WTC11 (cell line): ENCODE measurements at regions not wholly inside any gene's neighbourhood (a gene's known extent, or its start where the extent isn't known, plus 50 kb on each side); places are given as distances from the start of the nearest gene placed in this dataset.

Source experiments
- AFF4 ChIP-seq: sonication (generic); formaldehyde crosslinking; IDR thresholded peaks from 2 replicates; pipeline ENCODE4 v1.8.1; 2023; ENCODE audit warnings: mild to moderate bottlenecking, missing genetic modification reagents, borderline replicate concordance
- ARID4B ChIP-seq: sonication (generic); formaldehyde crosslinking; IDR thresholded peaks from 2 replicates; pipeline ENCODE4 v1.8.0; 2023; ENCODE audit warnings: missing genetic modification reagents, mild to moderate bottlenecking, borderline replicate concordance
- CTCF ChIP-seq: fragments of 200-600 bp; IDR thresholded peaks from 2 replicates; pipeline ENCODE4 v1.8.0; 2022; ENCODE audit warnings: antibody characterized with exemption
- ELF4 ChIP-seq: sonication (generic); formaldehyde crosslinking; IDR thresholded peaks from 2 replicates; pipeline ENCODE4 v1.8.1; 2022; ENCODE audit warnings: low read depth, mild to moderate bottlenecking, moderate library complexity, missing genetic modification reagents
- FOXP1 ChIP-seq: sonication (generic); formaldehyde crosslinking; IDR thresholded peaks from 2 replicates; pipeline ENCODE4 v1.8.0; 2022; ENCODE audit warnings: missing genetic modification reagents, mild to moderate bottlenecking, moderate library complexity, borderline replicate concordance
- JUN ChIP-seq: sonication (generic); formaldehyde crosslinking; IDR thresholded peaks from 2 replicates; pipeline ENCODE4 v1.8.0; 2023; ENCODE audit warnings: mild to moderate bottlenecking, missing genetic modification reagents
- NR2C2 ChIP-seq: sonication (generic); formaldehyde crosslinking; IDR thresholded peaks from 2 replicates; pipeline ENCODE4 v1.8.0; 2022; ENCODE audit warnings: mild to moderate bottlenecking, missing genetic modification reagents
- PRDM15 ChIP-seq: sonication (generic); formaldehyde crosslinking; IDR thresholded peaks from 2 replicates; pipeline ENCODE4 v1.8.0; 2022; ENCODE audit warnings: missing genetic modification reagents
- USF1 ChIP-seq: sonication (generic); formaldehyde crosslinking; IDR thresholded peaks from 2 replicates; pipeline ENCODE4 v1.8.0; 2022; ENCODE audit warnings: mild to moderate bottlenecking, missing genetic modification reagents
- TF ChIP-seq, protein P1 (sequence below): sonication (generic); formaldehyde crosslinking; conservative IDR thresholded peaks from 2 replicates; pipeline ENCODE4 v1.8.1; 2023; ENCODE audit warnings: mild to moderate bottlenecking, low read depth, missing genetic modification reagents, moderate library complexity
- TF ChIP-seq, protein P2 (sequence below): sonication (generic); formaldehyde crosslinking; conservative IDR thresholded peaks from 2 replicates; pipeline ENCODE4 v1.8.1; 2022; ENCODE audit warnings: mild to moderate bottlenecking, missing genetic modification reagents
- TF ChIP-seq, protein P3 (sequence below): sonication (generic); formaldehyde crosslinking; IDR thresholded peaks from 2 replicates; pipeline ENCODE4 v1.8.1; 2022; ENCODE audit warnings: low read depth, mild to moderate bottlenecking, moderate library complexity, missing genetic modification reagents, borderline replicate concordance
- TF ChIP-seq, protein P4 (sequence below): sonication (generic); formaldehyde crosslinking; IDR thresholded peaks from 2 replicates; pipeline ENCODE4 v1.8.1; 2022; ENCODE audit warnings: mild to moderate bottlenecking, moderate library complexity, missing genetic modification reagents
- TF ChIP-seq, protein P5 (sequence below): sonication (generic); formaldehyde crosslinking; IDR thresholded peaks from 2 replicates; pipeline ENCODE4 v1.8.1; 2023; ENCODE audit warnings: mild to moderate bottlenecking, missing genetic modification reagents, moderate library complexity

DNA sequence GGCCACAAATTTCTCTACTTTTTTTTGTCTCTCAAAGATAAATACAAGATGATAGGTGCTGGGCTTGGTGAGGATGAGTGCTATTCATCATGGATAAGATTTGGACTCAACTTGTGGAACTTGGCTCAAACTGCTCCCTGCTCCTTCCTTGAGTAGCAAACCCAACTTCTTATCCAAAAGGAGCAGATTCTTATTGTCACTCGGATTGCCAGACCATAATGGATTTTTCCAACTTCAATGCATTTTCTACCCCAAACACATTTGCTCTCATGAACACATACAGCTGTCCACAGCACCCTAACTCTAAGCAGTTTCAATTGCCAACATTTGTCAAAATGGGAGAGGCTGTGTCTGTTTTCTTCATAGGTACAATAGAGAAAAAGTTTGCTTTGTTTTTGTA lies 99.5 kb upstream of the APCDD1 start:
- TF ChIP-seq, protein P1, sequence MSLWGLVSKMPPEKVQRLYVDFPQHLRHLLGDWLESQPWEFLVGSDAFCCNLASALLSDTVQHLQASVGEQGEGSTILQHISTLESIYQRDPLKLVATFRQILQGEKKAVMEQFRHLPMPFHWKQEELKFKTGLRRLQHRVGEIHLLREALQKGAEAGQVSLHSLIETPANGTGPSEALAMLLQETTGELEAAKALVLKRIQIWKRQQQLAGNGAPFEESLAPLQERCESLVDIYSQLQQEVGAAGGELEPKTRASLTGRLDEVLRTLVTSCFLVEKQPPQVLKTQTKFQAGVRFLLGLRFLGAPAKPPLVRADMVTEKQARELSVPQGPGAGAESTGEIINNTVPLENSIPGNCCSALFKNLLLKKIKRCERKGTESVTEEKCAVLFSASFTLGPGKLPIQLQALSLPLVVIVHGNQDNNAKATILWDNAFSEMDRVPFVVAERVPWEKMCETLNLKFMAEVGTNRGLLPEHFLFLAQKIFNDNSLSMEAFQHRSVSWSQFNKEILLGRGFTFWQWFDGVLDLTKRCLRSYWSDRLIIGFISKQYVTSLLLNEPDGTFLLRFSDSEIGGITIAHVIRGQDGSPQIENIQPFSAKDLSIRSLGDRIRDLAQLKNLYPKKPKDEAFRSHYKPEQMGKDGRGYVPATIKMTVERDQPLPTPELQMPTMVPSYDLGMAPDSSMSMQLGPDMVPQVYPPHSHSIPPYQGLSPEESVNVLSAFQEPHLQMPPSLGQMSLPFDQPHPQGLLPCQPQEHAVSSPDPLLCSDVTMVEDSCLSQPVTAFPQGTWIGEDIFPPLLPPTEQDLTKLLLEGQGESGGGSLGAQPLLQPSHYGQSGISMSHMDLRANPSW (CRISPR knock-in tag) = no peak
- TF ChIP-seq CTCF (no peak), PRDM15 (no peak), NR2C2 (CRISPR knock-in tag) (no peak), JUN (CRISPR knock-in tag) (no peak), FOXP1 (no peak), ELF4 (CRISPR knock-in tag) (no peak), ARID4B (CRISPR knock-in tag) (no peak), USF1 (CRISPR knock-in tag) (no peak), AFF4 (CRISPR knock-in tag) (no peak)
- TF ChIP-seq, protein P2, sequence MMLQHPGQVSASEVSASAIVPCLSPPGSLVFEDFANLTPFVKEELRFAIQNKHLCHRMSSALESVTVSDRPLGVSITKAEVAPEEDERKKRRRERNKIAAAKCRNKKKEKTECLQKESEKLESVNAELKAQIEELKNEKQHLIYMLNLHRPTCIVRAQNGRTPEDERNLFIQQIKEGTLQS (CRISPR knock-in tag) = no peak
- TF ChIP-seq, protein P3, sequence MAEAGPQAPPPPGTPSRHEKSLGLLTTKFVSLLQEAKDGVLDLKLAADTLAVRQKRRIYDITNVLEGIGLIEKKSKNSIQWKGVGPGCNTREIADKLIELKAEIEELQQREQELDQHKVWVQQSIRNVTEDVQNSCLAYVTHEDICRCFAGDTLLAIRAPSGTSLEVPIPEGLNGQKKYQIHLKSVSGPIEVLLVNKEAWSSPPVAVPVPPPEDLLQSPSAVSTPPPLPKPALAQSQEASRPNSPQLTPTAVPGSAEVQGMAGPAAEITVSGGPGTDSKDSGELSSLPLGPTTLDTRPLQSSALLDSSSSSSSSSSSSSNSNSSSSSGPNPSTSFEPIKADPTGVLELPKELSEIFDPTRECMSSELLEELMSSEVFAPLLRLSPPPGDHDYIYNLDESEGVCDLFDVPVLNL (CRISPR knock-in tag) = no peak
- TF ChIP-seq, protein P4, sequence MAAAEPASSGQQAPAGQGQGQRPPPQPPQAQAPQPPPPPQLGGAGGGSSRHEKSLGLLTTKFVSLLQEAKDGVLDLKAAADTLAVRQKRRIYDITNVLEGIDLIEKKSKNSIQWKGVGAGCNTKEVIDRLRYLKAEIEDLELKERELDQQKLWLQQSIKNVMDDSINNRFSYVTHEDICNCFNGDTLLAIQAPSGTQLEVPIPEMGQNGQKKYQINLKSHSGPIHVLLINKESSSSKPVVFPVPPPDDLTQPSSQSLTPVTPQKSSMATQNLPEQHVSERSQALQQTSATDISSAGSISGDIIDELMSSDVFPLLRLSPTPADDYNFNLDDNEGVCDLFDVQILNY (CRISPR knock-in tag) = no peak
- TF ChIP-seq, protein P5, sequence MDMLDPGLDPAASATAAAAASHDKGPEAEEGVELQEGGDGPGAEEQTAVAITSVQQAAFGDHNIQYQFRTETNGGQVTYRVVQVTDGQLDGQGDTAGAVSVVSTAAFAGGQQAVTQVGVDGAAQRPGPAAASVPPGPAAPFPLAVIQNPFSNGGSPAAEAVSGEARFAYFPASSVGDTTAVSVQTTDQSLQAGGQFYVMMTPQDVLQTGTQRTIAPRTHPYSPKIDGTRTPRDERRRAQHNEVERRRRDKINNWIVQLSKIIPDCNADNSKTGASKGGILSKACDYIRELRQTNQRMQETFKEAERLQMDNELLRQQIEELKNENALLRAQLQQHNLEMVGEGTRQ = no peak
